ENCODE measurements at regions not wholly inside any gene's neighbourhood (a gene's known extent, or its start where the extent isn't known, plus 50 kb on each side); places are given as distances from the start of the nearest gene placed in this dataset.

- TF ChIP-seq, protein P1, sequence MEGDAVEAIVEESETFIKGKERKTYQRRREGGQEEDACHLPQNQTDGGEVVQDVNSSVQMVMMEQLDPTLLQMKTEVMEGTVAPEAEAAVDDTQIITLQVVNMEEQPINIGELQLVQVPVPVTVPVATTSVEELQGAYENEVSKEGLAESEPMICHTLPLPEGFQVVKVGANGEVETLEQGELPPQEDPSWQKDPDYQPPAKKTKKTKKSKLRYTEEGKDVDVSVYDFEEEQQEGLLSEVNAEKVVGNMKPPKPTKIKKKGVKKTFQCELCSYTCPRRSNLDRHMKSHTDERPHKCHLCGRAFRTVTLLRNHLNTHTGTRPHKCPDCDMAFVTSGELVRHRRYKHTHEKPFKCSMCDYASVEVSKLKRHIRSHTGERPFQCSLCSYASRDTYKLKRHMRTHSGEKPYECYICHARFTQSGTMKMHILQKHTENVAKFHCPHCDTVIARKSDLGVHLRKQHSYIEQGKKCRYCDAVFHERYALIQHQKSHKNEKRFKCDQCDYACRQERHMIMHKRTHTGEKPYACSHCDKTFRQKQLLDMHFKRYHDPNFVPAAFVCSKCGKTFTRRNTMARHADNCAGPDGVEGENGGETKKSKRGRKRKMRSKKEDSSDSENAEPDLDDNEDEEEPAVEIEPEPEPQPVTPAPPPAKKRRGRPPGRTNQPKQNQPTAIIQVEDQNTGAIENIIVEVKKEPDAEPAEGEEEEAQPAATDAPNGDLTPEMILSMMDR (CRISPR knock-in tag; IDR thresholded peaks at IDR 0.05): no peak
- TF ChIP-seq ZBTB1 (CRISPR knock-in tag; IDR thresholded peaks at IDR 0.05; ENCODE audit: borderline replicate concordance): no peak
- TF ChIP-seq EP300 (IDR thresholded peaks at IDR 0.05; ENCODE audit: low read depth in 2 of 2, low read length in 2 of 2): no peak
- TF ChIP-seq EP300 (CRISPR knock-in tag; IDR thresholded peaks at IDR 0.05; ENCODE audit: borderline replicate concordance): no peak
- TF ChIP-seq BCLAF1 (IDR thresholded peaks at IDR 0.05): no peak
- no peak for TF ChIP-seq ZNF354B (CRISPR knock-in tag; IDR thresholded peaks at IDR 0.05)
- no peak for TF ChIP-seq ZNF652 (CRISPR knock-in tag; IDR thresholded peaks at IDR 0.05; ENCODE audit: borderline replicate concordance, low read depth)
Measured at GRCh38 chr10:101294109-101294508, 59.9 kb upstream of the BTRC start.

Measured in HepG2 (cell line).